Choroid plexus epithelial cell (primary cell): ENCODE measurements at regions not wholly inside any gene's neighbourhood (a gene's known extent, or its start where the extent isn't known, plus 50 kb on each side); places are given as distances from the start of the nearest gene placed in this dataset.
"Not testable (repeated sequence)": the region's sequence is repeated elsewhere in the genome, so short reads cannot be mapped to it uniquely, and the experiment has no call there.

Experiments
- DNase-seq: peaks from one replicate; pipeline ENCODE4 v3.0.0-alpha.2; 2010; ENCODE audit warnings: low read depth
- H3K4me3 ChIP-seq: 2 replicates; pipeline ENCODE4 v1.5.1; 2011; ENCODE audit warnings: low read depth, mild to moderate bottlenecking, control low read depth, low read length, moderate library complexity

DNA sequence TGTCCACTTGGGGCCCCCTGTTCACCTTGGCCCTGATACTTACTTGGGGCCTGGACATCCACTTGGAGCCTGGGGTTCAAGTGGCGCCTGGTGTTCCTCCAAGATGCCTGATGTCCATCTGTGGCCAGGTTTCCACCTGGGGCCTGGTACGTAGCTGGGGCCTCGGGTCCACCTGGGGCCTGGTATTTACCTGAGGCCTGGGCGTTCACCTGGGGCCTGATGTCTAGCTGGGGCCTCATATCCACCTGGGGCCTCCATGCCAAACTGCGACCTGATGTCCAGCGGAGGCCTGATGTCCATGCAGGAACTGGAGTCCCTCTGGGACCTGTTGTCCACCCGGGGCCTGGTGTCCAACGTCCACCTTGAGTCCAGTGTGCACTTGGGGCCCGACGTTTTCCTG lies 76.3 kb upstream of the THOC3 start:
- DNase-seq, H3K4me3 ChIP-seq: not testable (repeated sequence)

DNA sequence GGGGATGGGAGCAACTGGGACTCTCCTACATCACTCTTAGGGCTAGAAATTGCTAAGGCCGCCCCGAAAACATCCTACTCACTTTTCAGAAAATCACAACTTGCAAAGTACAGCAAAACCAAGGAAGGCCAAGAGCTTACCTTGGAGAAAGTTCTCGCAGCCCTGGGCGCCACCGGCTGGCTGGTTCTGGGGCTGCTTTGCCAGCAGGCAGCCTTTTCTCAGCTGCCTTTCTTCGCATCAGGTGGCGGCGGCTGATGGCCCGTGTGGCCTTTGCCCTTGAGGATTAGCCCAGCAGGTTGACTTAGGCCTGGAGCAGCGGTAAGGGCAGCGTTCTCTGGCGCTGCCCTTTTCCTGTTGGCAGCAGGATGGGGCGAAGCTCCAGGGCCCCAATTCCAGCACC lies 77.3 kb upstream of the THOC3 start:
- H3K4me3 ChIP-seq, DNase-seq: not testable (repeated sequence)

DNA sequence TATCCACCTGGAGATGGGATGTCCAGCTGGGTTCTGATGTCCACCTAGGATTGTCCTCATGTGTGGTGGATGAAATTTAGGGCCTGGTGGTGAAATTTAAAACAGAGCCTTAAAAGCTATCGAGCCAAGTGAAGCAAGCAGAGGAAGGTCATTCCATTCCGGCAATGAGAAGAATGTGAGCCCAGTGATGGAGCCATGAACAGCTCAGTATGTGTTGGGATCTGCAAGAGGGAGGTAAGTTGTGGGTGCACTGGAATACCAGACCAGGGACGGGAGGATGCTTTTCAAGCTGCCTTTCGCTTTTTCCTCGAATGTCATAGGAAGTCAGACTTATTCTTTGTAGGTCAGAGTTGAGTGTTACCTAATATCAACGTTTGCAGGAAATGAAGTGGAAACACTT lies 80.6 kb upstream of the THOC3 start:
- not testable (repeated sequence) for H3K4me3 ChIP-seq, DNase-seq

DNA sequence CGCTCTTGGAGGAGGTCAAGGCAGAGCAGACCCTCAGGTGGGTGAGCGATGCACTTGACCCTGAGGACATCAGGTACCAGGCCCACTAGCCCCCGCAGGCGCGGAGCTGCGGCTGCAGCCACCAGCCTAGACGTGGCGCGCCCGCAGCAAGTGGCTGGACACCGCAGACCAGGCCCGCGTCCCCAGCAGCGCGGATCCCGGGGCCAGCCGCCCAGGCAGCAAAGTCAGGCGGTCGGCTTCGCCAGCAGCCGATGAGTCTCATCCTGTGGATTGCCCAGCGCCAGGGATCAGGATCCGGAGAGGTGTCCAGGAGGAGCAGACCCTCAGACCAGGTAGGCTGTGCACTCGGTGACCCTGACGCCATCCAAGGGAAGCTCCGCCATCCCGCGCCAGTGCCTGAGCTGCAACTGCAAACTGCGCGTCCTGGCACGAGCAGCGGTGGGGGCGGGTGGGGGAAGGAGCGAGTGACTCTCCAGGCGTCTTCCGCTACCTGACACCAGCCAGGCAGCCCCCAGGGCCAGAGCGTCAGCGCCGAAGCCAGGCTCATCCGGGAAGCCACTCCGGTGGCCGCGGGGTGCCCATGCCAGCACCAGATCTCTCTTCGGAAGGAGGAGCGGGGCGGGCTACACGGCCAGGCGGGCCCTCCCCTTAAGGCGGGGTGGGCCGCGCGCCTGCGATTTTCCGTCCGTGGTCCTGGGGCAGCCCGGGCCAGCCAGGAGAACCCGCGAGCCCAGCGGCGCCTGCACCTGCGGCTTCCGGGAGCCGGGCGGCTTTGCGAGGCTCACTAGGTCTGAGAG lies 92.6 kb upstream of the THOC3 start:
- DNase-seq, H3K4me3 ChIP-seq: not testable (repeated sequence)

DNA sequence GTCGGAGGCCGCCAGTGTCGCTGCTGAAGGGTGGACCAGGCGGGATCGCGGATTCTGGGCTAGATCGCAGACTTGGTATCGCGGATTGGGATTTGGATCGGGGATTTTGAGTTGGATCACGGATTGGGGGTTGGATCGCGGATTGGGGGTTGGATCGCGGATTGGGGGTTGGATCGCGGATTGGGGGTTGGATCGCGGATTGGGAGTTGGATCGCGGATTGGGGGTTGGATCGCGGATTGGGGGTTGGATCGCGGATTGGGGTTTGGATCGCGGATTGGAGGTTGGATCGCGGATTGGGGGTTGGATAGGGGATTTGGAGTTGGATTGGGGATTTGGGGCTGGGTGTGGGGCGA lies 93.1 kb upstream of the THOC3 start:
- not testable (repeated sequence) for H3K4me3 ChIP-seq, DNase-seq

DNA sequence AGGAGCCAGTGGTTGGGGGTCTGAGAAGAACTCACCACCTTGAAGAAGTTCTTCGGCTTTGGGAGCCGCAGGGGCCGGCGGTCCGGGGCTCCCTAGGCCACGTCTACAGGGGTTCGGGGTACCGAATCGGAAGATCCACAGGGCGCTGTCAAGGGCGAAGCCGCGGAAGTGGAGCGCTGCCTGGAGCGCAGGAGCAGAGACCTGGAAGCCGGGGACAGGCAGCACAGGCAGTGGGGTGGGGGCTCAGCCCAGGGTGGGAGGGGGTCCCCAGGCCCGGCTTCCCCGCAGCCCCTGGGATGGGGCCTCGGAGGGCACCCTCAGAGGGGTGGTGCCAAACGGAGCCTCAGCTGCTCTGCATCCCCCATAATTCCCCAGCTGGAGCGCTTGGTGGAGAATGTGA lies 93.5 kb upstream of the THOC3 start:
- H3K4me3 ChIP-seq, DNase-seq: not testable (repeated sequence)

DNA sequence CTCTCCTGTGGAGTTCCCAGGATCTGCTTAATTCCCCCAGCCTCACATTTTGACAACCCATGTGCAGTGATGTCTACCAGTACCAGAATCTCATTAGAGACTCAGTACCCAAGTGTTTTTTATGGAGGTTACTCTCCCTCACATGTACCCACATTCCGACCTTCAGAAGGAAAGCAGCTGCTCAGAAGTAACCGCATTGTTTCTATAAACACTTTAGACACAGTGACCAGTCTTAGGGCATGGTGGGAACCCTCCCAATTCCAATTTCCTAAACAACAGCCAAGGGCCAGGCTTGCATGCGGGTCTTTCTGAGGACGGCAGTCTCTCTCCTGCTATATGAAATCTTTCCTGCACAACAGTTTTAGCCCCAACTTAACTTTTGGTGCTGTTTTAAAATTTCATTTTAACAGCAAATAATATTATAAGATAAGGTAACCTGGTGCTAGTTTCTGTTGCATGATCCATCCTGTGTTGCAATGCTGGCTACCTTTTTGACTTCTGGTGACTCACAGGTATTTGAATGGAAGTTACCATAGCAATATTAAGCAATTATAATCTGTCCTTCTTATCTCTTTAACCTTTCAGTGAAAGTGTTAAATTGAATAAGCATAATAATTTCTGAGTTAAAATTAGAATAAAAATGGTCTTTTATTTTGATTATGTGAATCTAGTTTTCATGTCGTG lies 98.3 kb upstream of the THOC3 start:
- H3K4me3 ChIP-seq, DNase-seq: not testable (repeated sequence)

DNA sequence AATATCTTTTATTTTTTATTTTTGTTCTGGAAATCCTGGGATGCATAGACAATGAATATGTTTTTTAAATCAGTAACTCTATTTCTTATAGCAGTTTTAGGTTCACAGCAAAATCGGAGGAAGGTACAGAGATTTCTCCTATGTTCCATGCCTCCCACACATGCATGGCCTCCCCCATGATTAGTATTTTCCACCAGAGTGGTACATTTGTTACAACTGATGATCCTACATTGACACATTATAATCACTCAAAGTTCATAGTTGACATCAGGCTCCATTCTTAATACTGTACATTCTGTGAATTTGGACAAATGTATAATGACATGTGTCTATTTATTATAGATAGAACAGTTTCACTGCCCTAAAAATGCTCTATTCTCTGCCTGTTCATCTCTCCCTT lies 99.0 kb upstream of the THOC3 start:
- not testable (repeated sequence) for DNase-seq, H3K4me3 ChIP-seq

DNA sequence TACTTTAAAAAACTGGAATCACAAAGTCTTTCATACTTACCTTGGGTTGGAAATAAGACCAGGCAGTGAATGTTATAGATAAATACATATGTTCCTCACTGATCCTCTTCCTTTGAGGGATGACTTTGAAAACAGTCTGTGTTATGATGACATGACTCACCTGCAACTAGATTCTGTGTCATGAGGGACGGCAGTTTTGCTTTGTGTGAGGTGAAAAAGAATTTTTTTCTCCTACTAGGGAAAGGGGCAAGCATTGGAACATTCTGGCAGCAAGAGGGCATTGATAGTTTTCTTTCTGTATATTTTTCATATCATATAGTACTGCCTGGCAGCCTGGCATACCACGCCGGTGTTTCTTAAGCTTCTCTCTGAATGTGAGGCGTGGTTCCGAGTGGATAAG lies 99.8 kb upstream of the THOC3 start:
- not testable (repeated sequence) for H3K4me3 ChIP-seq, DNase-seq

DNA sequence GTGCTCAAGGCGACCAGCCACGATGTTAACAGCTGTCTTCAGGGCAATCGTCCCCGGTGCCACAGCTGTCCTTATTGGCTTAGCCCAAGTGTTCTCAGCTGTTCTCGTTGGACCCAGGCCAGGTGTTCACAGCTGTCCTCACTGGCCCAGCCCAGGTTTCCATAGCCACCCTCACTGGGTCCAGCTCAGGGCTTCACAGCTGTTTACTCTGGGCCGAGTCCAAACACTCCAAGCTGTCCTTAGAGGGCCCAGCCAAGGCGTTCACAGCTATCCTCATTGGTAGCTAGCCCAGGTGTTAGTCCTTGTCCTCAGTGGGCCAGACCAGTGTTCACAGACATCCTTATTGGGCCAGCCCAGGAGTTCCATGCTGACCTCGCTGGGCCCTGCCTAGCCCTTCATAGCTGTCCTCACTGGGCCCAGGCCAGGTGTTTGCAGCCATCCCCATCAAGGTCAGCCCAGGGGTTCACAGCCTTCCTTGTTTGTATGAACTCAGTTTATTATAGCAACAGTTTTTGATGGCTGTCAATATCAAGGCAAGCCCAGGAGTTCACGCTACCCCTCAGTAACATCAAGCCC lies 106.0 kb upstream of the THOC3 start:
- H3K4me3 ChIP-seq, DNase-seq: not testable (repeated sequence)

DNA sequence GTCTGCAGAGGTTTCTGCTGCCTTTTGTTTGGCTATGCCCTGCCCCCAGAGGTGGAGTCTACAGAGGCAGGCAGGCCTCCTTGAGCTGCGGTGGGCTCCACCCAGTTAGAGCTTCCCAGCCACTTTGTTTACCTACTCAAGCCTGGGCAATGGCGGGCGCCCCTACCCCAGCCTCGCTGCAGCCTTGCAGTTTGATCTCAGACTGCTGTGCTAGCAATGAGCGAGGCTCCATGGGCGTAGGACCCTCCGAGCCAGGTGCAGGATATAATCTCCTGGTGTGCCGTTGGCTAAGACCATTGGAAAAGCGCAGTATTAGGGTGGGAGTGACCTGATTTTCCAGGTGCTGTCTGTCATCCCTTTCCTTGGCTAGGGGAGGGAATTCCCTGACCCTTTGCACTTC lies 115.6 kb upstream of the THOC3 start:
- H3K4me3 ChIP-seq, DNase-seq: not testable (repeated sequence)

DNA sequence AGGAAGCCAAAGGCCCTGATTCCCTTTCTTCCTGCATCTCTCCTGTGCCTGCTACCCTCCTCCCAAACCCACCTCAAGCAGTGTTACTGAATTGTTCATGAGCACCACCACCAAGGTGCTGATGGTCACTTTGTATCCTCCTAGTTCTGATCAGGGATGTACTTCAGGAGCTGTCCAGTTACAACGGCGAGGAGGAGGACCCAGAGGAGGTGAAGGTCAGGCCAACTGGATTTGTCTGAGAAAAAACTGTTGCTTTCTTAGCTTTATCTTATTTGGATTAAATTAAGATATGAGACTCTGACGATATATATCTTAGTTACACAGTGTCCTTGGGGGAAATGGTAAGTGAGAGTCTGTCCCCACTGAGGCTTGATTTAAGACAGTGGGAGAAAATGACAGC lies 135.0 kb upstream of the THOC3 start:
- not testable (repeated sequence) for DNase-seq

DNA sequence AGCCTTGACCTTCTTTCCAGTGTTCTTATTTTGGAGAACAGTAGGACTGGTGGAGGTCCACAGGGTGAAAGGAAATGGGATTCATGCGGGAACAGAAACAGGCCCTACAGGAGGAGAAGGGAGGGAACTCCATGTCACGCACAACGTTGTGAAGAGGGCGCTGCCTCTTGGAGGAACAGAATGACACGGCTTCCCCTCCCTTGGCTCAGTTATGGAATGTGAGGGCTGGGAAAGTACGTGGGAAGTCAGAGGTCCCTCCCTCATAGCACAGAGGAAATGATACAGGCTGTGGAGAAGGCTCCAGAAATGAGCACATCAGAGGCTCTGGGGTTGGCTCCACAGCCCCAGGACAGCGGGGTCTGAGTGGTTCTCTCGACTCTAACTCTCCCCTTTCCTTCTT lies 125.3 kb upstream of the SIMC1 start:
- H3K4me3 ChIP-seq, DNase-seq: not testable (repeated sequence)

More for the DNA sequence above, 135.0 kb upstream of the THOC3 start:
- H3K4me3 ChIP-seq, result not testable (repeated sequence)

DNA sequence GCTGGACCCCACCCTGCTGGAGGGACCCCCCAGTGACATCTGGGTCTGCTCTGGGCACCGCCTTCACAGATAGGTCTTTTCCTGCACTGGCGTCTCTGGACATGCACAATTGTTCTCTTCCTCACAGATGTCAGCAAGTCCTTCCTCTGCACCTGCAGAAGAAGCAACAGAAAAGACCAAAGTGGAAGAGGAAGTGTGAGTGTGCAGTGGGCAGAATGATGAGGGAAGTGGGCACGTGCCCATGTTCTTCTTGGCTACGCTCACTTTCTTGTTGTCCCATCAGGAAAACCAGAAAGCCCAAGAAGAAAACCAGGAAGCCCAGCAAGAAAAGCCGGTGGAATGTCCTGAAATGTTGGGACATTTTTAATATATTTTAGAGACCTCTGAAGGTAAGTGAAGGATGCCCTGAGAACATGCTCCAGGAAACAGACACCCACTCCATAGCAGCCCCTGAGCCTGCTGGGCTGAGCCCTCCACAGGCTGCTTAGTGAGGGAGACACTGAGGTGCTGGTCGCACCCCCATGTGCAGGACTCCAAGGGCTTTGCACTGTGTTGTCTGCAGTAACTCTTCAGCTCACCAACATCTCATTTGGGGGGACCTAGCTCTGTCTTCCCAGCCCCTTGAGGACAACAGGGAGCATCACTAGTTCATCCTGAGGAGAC lies 124.4 kb upstream of the SIMC1 start:
- not testable (repeated sequence) for DNase-seq, H3K4me3 ChIP-seq

DNA sequence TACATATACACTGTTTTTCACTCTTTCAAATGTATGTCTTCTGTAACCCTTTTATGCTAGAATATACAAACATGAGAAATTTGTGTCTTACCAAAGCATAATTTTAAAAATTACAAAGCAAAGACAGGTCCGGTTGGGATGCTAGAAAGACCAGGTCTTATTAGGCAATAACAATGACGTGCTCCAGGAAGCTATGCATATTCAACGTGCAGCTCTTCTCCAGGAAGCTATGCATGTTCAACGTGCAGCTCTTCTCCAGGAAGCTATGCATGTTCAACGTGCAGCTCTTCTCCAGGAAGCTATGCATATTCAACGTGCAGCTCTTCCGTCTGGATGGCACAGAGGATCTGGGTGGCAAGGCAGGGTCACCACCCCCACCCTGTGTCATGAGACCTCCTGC lies 123.4 kb upstream of the SIMC1 start:
- not testable (repeated sequence) for DNase-seq, H3K4me3 ChIP-seq

DNA sequence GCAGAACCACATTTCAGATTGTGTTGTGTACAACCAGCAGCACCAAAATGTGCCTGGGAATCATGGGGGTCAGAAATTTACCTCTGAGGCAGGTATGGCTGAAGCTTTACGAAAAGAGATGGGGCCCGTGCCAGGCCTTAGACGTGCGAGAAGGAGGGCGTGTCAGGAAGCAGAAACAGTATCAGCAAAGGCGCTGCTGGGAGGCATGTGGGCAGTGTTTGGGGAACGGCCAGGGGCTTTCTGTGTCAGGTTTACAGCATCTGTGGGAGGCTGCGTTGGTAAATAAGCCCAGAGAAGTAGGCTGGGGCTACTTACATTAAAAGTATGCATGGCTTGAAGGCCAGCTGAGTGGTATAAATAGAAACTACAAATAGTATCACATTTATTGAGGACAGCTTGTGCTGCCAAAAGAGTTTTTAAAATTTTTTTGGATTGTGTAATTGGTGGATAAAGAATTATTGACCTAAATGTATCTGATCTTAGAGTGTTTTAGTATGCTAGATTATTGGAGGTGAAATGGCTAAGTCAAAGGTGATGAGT lies 120.5 kb upstream of the SIMC1 start:
- not testable (repeated sequence) for DNase-seq, H3K4me3 ChIP-seq

DNA sequence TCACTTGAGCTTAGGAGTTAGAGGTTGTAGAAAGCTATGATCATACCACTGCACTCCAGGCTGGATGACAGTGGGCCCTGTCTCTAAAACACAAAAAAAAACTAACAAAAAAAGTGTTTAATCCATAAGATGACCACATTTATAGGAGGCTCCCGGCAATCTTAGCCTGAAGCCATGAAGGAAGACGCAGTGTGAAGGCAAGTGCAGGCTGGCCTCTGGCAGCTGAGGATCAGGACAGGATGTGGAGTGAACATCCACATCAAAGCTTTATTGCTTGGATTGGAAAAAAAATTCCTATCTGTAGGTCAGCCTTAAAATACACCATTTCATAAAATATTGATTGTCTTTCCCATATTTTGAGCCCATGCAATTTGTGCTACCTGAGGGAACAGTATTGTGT lies 115.9 kb upstream of the SIMC1 start:
- not testable (repeated sequence) for DNase-seq, H3K4me3 ChIP-seq

DNA sequence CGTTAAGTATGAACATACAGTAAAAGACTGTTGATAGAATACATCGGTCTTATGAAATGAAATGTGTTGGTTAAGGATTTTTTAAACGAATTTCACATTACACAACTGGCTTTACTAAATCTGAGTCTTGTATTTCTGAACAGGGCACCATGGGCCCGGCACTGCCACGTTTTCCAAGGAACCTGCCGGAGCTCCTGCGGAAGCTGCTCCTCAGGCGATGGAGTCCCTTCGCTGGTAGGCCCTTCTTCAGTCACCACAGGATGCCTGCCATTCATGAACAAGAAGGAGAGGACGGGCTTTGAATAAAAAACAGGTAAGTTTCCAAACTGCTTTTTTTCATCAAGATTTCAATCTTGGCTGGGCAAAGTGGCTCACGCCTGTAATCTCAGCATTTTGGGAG lies 114.1 kb upstream of the SIMC1 start:
- DNase-seq, result not testable (repeated sequence)

More for the DNA sequence above, 114.1 kb upstream of the SIMC1 start:
- not testable (repeated sequence) for H3K4me3 ChIP-seq
